ENCODE measurements at regions not wholly inside any gene's neighbourhood (a gene's known extent, or its start where the extent isn't known, plus 50 kb on each side); places are given as distances from the start of the nearest gene placed in this dataset.
A peak's percentile ranks its signal among the peaks of the same experiment; 100 is the strongest.

GRCh38 chr15:62270216-62270921, 105.3 kb upstream of the C2CD4B start:
- intact Hi-C loops (cut with micrococcal nuclease): no loop called here
- no peaks in the 10 kb centered on the region for H3K27me3 Mint-ChIP-seq (ENCODE audit: insufficient read depth, unreplicated experiment)
- H3K4me3 Mint-ChIP-seq (ENCODE audit: unreplicated experiment): no peak overlapping the region
- BruUV-seq (replicated peaks): no TSS peak
- no peak for TF ChIP-seq CTCF (IDR thresholded peaks at IDR 0.05; ENCODE audit: unreplicated experiment)
- no peaks in the 10 kb centered on the region for H3K4me1 Mint-ChIP-seq (ENCODE audit: insufficient read depth, unreplicated experiment)
- no peak for DNase-seq (ENCODE audit: unreplicated experiment)
- ChIA-PET CTCF (interaction anchor here (1.0 kb wide), 2 partner anchors 16 to 18 kb away, joined by 3 to 5 read pairs; no protein-coding TSS in a partner anchor), POLR2A (no interaction called here)
- no peaks in the 10 kb centered on the region for H3K36me3 Mint-ChIP-seq (ENCODE audit: insufficient read depth, unreplicated experiment)
- peaks cover 21% of the 10 kb centered on the region for H3K9me3 Mint-ChIP-seq (ENCODE audit: unreplicated experiment)
- H3K27ac Mint-ChIP-seq (ENCODE audit: low read depth, unreplicated experiment): no peak overlapping the region

DNA sequence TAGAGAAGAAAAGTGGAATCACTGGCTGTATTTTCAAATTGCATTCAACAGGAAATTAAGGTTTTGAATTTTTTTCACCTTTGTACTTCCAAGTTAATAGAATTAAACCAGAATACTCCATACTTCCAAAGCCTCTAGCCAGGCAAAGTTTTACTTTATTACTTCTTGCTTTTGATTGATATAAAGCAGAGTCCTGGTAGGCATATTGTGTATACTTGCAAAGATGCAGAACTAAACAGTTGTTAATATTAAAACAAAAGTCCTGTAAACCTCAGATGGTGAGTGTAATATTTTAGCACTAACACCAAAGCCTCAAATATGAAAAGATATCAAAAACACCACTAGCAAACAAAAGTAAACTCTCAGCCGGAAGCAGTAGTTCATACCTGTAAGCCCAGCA, 107.2 kb upstream of the C2CD4B start:
- CTCF ChIA-PET: interaction anchor here (0.6 to 1.1 kb wide), 2 partner anchors 34 to 209 kb away, joined by 3 to 4 read pairs; no protein-coding TSS in a partner anchor
- no TSS peak for BruUV-seq (replicated peaks)
- Mint-ChIP-seq H3K9me3 (ENCODE audit: unreplicated experiment) (peaks cover 21% of the 10 kb centered on the region), H3K36me3 (ENCODE audit: insufficient read depth, unreplicated experiment) (no peaks in the 10 kb centered on the region), H3K27me3 (ENCODE audit: insufficient read depth, unreplicated experiment) (no peaks in the 10 kb centered on the region), H3K4me1 (ENCODE audit: insufficient read depth, unreplicated experiment) (no peaks in the 10 kb centered on the region), H3K27ac (ENCODE audit: low read depth, unreplicated experiment) (no peak overlapping the region), H3K4me3 (ENCODE audit: unreplicated experiment) (no peak overlapping the region)
- no peak for DNase-seq (ENCODE audit: unreplicated experiment)
- POLR2A ChIA-PET: interaction anchor here (0.5 kb wide), 1 partner anchor 13 kb away, joined by 3 read pairs; no protein-coding TSS in a partner anchor
- intact Hi-C loops (cut with micrococcal nuclease): no loop called here
- TF ChIP-seq CTCF (IDR thresholded peaks at IDR 0.05; ENCODE audit: unreplicated experiment): no peak

DNA sequence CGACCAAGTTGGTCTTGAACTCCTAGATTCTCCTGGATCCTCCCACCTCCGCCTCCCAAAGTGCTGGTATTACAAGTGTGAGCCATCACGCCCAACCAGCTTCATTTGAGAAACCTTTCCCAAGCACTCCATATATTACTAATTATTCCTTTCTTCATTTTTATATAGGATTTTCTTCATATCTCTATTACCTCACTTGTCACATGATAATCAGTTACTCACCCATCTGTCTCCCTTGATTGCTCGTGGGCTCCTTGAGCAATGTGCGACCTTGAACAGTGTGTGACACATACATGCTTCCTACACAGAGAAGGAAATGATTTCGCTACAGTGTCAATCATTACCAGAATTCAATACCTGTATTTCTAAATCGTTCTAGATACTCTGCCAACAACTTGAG, 110.7 kb upstream of the C2CD4B start:
- Mint-ChIP-seq H3K27me3 (ENCODE audit: insufficient read depth, unreplicated experiment) (peaks cover 26% of the 10 kb centered on the region), H3K36me3 (ENCODE audit: insufficient read depth, unreplicated experiment) (no peaks in the 10 kb centered on the region), H3K27ac (ENCODE audit: low read depth, unreplicated experiment) (no peak overlapping the region), H3K4me3 (ENCODE audit: unreplicated experiment) (no peak overlapping the region), H3K4me1 (ENCODE audit: insufficient read depth, unreplicated experiment) (no peaks in the 10 kb centered on the region), H3K9me3 (ENCODE audit: unreplicated experiment) (no peaks in the 10 kb centered on the region)
- POLR2A ChIA-PET: no interaction called here
- CTCF ChIA-PET: no interaction called here
- peak; percentile 53 for DNase-seq (ENCODE audit: unreplicated experiment)
- no TSS peak for BruUV-seq (replicated peaks)
- intact Hi-C loops (cut with micrococcal nuclease): no loop called here
- no peak for TF ChIP-seq CTCF (IDR thresholded peaks at IDR 0.05; ENCODE audit: unreplicated experiment)

DNA sequence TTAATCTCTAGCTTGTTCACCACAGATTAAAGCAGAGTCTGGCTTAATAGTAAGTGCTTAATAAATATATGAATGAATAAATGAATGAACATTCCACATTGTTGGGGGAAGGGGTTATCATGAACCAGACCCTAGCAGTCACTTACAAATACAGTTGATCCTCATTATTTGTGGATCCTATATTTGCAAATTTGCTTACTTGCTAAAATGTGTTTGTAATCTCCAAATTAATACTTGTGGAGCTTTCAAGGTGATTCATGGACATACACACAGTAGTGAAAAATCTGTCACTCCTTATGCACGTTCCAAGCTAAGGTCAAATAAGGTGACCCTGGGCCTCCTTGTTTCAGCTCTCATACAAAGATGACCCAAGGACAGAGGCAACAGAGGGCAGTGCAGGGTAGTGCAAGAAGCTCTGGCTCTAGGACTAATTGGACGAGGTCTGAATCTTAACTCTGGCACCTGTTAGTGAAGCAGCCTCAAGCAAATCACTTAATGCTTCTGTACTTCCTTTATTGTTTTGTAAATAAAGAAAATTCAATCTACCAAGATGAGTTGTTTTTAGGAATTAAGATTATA, 112.8 kb upstream of the C2CD4B start:
- ChIA-PET POLR2A (no interaction called here), CTCF (interaction anchor here (1.2 kb wide), 1 partner anchor 29 kb away, joined by 6 read pairs; no protein-coding TSS in a partner anchor)
- H3K9me3 Mint-ChIP-seq (ENCODE audit: unreplicated experiment): no peaks in the 10 kb centered on the region
- H3K4me1 Mint-ChIP-seq (ENCODE audit: insufficient read depth, unreplicated experiment): no peaks in the 10 kb centered on the region
- H3K27ac Mint-ChIP-seq (ENCODE audit: low read depth, unreplicated experiment): no peak overlapping the region
- DNase-seq (ENCODE audit: unreplicated experiment): no peak
- intact Hi-C loops (cut with micrococcal nuclease): no loop called here
- no TSS peak for BruUV-seq (replicated peaks)
- no peak for TF ChIP-seq CTCF (IDR thresholded peaks at IDR 0.05; ENCODE audit: unreplicated experiment)
- peaks cover 26% of the 10 kb centered on the region for H3K27me3 Mint-ChIP-seq (ENCODE audit: insufficient read depth, unreplicated experiment)
- no peak overlapping the region for H3K4me3 Mint-ChIP-seq (ENCODE audit: unreplicated experiment)
- no peaks in the 10 kb centered on the region for H3K36me3 Mint-ChIP-seq (ENCODE audit: insufficient read depth, unreplicated experiment)
